Activated CD8-positive, alpha-beta memory T cell treated with anti-CD3 and anti-CD28 coated beads for 1 hour (primary cell): ENCODE measurements at regions not wholly inside any gene's neighbourhood (a gene's known extent, or its start where the extent isn't known, plus 50 kb on each side); places are given as distances from the start of the nearest gene placed in this dataset.

Source experiments
- DNase-seq, 2 donors: peaks; one replicate each; pipeline ENCODE4 v3.0.0-alpha.2; 2020; ENCODE audit warnings: low read depth in 1 of 2; ENCODE audit errors: extremely low read depth in 1 of 2

- DNase-seq = no peak
Measured at GRCh38 chr11:45523760-45524159, 141.7 kb downstream of the CHST1 start.

- no peak for DNase-seq
Measured at GRCh38 chr11:45518833-45519535, 146.4 kb downstream of the CHST1 start.

GRCh38 chr11:45518141-45518832, 147.1 kb downstream of the CHST1 start:
- no peak for DNase-seq

DNA sequence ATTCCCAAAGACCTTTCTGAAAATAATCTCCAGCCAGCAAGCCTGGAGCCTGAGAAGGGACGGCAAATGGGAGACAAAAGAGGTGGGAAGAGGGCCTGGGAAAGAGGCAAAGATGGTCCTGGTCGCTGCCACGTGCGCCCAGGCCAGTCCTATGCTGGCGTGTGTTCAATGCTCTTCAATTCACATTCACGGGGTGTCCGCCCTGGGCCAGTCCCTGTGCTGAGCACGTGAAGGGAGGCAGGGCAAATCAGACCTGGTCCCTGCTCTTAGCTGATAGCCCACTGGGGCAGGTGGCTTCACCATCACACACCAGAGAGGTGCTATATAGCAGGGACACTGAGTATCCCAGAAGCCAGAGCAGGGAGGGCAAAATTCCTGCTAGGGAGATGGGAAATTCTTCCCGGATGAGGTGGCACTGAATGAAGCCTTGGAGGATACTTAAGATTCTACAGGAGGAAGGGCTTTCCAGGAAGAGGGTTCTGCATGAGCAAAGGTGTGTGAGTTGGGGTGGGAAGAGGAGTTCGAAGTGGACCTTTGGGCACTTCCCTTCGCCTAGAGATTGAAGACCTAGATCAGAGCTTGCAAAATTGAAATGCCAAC, 148.2 kb downstream of the CHST1 start:
- DNase-seq = no peak

GRCh38 chr11:45513821-45514340, 151.5 kb downstream of the CHST1 start:
- DNase-seq = no peak

DNA sequence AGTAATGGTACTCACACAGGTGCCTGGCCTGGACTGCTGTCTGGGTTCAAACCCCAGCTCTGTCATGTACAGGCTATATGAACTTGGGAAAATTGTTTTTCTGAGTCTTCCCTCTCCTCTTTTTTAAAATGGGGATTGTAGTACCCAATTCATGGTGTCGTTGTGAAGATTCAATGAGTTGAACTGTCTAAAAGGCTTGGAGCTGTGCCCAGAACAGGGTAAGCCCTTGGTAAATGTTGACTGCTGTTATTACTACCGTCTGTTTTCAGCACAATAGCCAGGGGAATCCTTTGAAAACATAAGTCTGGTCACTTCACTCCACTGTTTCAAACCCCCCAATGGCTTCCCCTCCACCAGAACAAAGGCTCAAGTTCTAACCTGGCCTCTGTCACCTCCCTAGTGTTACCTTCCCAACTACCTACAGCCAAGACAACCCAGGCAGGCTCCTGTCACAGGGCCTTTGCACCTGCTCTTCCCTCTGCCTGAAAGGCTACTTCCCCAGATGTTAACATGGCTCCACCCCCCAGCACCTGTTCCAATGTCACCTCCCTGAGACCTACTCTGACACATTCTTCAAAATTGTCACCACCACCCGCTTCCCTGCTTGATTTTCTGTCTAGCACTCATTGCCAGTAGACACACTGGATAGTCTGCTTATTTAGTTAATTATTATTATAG, 152.8 kb downstream of the CHST1 start:
- no peak for DNase-seq

DNA sequence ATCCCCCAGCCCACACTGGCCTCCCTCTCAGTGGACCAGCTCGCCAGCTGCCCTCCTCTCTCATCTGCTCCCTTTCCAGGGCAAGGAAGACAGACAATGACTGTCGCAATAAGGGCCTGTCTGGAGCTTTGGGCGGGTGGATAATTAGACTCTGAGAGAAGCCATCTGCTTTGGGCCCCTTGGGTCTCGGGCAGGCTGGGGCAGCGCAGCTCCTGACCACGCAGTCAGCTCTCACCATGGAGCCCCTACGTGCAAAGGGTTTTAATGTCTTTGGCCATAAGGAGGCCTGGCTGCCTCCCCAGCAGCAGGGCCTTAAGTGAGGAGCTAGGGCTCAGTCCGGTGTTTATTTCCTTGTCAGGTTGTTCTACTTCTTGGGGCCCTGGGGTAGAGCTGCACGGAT, 153.9 kb downstream of the CHST1 start:
- no peak for DNase-seq

DNA sequence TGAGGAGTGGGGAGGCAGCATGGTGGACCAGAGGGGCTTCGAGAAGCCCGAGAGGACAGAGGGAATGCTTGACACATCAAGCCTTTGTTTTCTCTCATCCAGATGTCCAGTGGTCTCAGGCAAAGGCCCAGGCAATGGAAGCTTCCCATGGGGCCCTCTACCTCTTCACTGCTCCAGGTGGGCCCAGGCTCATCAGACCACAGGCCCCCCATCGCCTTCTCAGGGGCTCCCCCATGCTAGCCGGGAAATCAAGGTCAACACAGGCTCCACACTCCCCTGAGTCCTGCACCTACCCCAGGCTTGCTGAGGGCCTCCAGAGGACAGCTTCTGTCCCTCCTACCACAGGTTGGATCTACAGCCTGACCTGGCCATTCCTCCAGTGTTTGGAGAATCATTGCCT, 157.5 kb downstream of the CHST1 start:
- no peak for DNase-seq

GRCh38 chr11:45503311-45503710, 162.1 kb downstream of the CHST1 start:
- DNase-seq = no peak

- DNase-seq = no peak
Measured at GRCh38 chr11:45502226-45502545, 163.2 kb downstream of the CHST1 start.

GRCh38 chr11:45501392-45502225, 163.8 kb downstream of the CHST1 start:
- no peak for DNase-seq

- no peak for DNase-seq
Measured at GRCh38 chr11:45500451-45500850, 165.0 kb downstream of the CHST1 start.

DNA sequence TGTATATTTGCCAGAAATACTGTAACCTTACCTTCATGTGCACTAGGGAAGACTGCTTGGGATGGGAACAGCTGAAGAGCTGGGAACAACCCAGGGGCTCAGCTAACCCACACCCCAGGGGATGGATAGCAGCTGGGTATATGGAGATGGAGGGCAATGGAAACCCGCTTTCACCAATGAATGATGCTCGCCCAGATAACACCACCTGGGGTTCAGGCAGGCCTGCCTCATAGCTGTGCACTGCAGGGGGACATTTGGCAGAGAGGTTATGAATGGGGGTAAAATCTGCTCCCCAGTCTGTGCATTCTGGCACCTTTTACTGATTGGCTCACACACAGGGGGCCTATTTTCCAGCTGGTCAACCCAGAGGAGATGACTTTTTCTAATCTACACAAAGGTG, 170.7 kb downstream of the CHST1 start:
- no peak for DNase-seq

GRCh38 chr11:45489281-45489905, 176.0 kb downstream of the CHST1 start:
- DNase-seq = no peak

DNA sequence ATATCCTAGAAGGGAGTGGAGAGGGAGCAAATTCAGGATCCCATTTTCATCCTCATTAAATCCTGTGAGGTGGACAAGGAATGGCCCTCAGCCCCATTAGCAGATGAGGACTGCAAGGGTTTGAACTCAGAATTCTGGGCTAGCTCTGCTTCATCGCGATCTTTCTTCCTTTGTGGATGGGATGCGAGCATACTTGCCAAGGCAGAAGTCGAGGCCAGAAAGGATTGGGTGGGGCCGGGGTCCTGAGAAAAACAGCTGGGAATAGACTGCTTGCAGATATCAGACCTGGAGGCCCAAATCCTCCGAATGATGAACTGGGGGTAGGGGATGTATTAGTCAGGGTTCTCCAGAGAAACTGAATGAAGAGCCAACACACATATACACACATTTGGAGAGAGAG, 179.0 kb downstream of the CHST1 start:
- no peak for DNase-seq

DNA sequence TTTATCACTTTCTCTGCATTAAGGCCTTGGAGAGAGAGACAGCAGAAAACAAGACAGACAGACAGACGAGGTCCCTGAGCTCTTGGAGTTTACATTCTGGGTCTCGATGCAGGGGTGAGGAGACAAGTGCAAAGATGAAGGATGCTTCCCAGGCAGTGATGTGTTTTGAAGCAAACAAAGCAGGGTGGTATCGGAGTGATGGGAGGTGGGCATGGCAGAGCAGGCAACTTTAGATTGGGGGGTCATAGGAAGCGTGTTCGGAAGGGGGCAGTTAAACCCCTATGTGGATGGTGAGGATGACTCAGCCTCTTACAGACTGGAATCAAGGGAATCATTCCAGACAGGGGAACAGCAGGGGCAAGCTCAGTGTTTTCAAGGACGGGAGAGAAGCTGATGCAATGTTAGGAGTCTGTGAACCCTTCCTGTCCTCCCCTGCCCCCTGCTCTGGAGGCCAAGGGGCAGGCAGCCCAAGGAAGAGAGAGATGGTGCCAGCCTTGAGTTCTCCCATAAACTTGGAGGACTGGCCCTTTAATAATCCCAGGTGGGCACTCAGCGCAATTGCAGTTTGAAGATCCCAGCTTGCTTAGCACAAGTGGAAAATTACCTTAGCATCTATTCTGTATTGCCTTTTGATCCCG, 180.2 kb downstream of the CHST1 start:
- no peak for DNase-seq

DNA sequence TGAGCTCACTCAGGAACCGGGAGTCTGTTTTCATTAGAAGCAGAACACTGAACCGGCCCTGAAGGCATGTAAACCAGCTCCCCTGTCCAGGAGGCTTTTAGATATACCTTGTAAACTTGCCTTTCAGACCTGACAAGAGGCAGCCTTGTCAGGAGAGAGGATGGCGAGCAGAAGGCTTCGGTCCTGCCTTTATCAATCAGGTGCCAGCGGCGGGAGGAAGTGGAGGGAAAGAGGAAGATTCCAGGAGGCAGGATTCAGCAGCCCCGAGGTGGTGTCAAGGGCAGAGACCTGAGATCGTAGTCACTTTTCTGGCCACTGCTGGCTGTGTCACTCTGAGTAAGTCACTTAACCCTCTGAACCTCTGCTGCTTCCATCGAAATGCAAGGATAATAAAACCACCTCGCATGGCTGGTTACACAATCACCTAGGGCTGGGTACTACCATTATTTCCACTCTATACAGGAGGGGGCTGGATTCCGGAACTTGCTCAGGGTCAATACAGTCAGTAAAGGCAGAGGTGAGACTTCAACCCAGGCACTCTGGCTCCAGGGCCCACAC, 181.0 kb downstream of the CHST1 start:
- DNase-seq = no peak

- no peak for DNase-seq
Measured at GRCh38 chr11:45483416-45483815, 182.0 kb downstream of the CHST1 start.

DNA sequence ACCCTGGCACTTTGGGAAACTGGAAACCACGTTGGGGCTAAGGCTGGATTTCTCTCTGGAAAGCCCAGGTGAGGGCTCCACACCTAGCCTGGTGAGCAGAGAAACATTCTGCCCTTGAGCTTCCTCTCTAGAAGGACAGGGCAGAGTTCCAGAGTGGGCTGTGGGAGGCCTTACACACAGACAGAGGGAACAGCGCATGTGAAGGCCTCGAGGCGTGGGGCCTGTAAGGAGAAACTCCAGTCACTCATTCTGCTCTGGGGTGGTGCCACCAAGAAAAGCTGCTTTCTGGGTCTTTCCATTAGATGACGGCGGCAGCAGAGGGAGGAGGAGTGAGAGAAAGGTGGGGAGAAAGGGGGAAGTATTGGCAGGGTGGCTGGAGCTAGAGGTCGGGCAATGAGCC, 183.1 kb downstream of the CHST1 start:
- DNase-seq = no peak

- DNase-seq = no peak
Measured at GRCh38 chr11:45481026-45481425, 184.4 kb downstream of the CHST1 start.
